A673 (cell line): ENCODE measurements at regions not wholly inside any gene's neighbourhood (a gene's known extent, or its start where the extent isn't known, plus 50 kb on each side); places are given as distances from the start of the nearest gene placed in this dataset.

Experiments
- BruUV-seq: library from RNA; stranded (reverse); fragments of 400-500 nt; replicated peaks from 2 replicates; lab custom pipeline; 2021; lab: Mats Ljungman, UMichigan
- CTCF ChIA-PET: fragments of 300-600 bp; sonication (Branson Sonifier 250); formaldehyde crosslinking; loops from one replicate; lab custom pipeline; 2022; ENCODE audit warnings: antibody characterized with exemption; lab: Charles Lee
- POLR2A ChIA-PET: fragments of 300-600 bp; sonication (Branson Sonifier 250); formaldehyde crosslinking; loops from one replicate; lab custom pipeline; 2022; ENCODE audit warnings: antibody characterized with exemption; ENCODE audit not compliant: low non-redundant PET; lab: Charles Lee
- DNase-seq: peaks from one replicate; pipeline ENCODE4 v3.0.0-alpha.2; 2015; ENCODE audit warnings: low spot score
- H3K27ac ChIP-seq: fragments of 200-600 bp; sonication (generic); 2 replicates; pipeline ENCODE4 v1.5.1; 2016; ENCODE audit warnings: mixed run types, low read depth, mild to moderate bottlenecking, mixed read lengths, antibody characterized with exemption, low read length; ENCODE audit not compliant: poor library complexity, severe bottlenecking
- H3K27me3 ChIP-seq: fragments of 200-600 bp; sonication (generic); replicated peaks from 2 replicates; pipeline ENCODE4 v1.6.1; 2017; ENCODE audit warnings: mixed run types, low read depth, mild to moderate bottlenecking, mixed read lengths, antibody characterized with exemption, low read length; ENCODE audit not compliant: insufficient read depth, poor library complexity
- H3K36me3 ChIP-seq: fragments of 200-600 bp; sonication (generic); 2 replicates; pipeline ENCODE4 v1.6.1; 2016; ENCODE audit warnings: mixed run types, mild to moderate bottlenecking, mixed read lengths, antibody characterized with exemption, low read length; ENCODE audit not compliant: insufficient read depth, poor library complexity, severe bottlenecking
- H3K4me1 ChIP-seq: fragments of 200-600 bp; sonication (generic); 2 replicates; pipeline ENCODE4 v1.6.1; 2017; ENCODE audit warnings: mixed run types, mild to moderate bottlenecking, mixed read lengths, antibody characterized with exemption, low read length; ENCODE audit not compliant: insufficient read depth, poor library complexity, severe bottlenecking
- H3K4me3 ChIP-seq: fragments of 200-600 bp; sonication (generic); 2 replicates; pipeline ENCODE4 v1.5.1; 2016; ENCODE audit warnings: low read depth, mixed run types, mild to moderate bottlenecking, mixed read lengths, low read length; ENCODE audit not compliant: poor library complexity, severe bottlenecking
- H3K9me3 ChIP-seq: fragments of 200-600 bp; sonication (generic); 2 replicates; pipeline ENCODE4 v1.6.1; 2016; ENCODE audit warnings: mixed run types, low read depth, mild to moderate bottlenecking, mixed read lengths, antibody characterized with exemption, low read length; ENCODE audit not compliant: poor library complexity, severe bottlenecking
- EZH2 ChIP-seq: fragments of 200-600 bp; sonication (generic); IDR thresholded peaks from 2 replicates; pipeline ENCODE4 v1.6.1; 2017; ENCODE audit warnings: borderline replicate concordance, low read depth, mild to moderate bottlenecking, mixed read lengths, antibody characterized with exemption, low read length; ENCODE audit not compliant: poor library complexity, severe bottlenecking
- intact Hi-C: fragments of 100-400 bp; cut with micrococcal nuclease; formaldehyde crosslinking; loops from one replicate; pipeline ENCODE4 v1.10.0; 2022; ENCODE audit not compliant: unreplicated experiment
- TF ChIP-seq, protein P1 (sequence below): fragments of 300-800, 200-600 bp; sonication (generic); conservative IDR thresholded peaks from 2 replicates; pipeline ENCODE4 v1.5.1; 2017; ENCODE audit warnings: low read depth, mild to moderate bottlenecking, antibody characterized with exemption, low read length, moderate library complexity, mixed read lengths

DNA sequence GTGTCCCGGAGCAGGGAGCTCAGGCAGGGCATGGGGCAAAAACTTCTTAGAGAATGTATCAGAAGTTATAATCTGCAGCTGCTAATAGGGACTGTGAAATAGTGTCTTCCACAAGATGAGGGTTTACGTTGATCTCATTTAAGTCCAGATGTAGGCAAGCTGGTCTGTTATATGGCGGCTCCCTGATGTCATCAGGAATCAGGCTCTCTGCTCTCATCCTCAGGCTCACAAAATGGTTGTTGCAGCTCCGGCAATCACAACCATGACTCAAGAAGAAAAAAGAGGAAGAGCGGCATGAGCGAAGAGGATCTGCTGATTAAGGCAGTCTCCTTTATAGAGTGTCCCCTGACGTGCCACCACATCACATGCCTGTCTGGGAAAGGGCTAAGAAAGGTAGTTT is 191.3 kb downstream of the KLF5 start:
- DNase-seq: no peak
- POLR2A ChIA-PET: no interaction called here
- intact Hi-C loops: no loop called here
- no peaks in the 10 kb centered on the region for H3K27me3 ChIP-seq
- H3K9me3 ChIP-seq: no peaks in the 10 kb centered on the region
- CTCF ChIA-PET: no interaction called here
- TF ChIP-seq, protein P1, sequence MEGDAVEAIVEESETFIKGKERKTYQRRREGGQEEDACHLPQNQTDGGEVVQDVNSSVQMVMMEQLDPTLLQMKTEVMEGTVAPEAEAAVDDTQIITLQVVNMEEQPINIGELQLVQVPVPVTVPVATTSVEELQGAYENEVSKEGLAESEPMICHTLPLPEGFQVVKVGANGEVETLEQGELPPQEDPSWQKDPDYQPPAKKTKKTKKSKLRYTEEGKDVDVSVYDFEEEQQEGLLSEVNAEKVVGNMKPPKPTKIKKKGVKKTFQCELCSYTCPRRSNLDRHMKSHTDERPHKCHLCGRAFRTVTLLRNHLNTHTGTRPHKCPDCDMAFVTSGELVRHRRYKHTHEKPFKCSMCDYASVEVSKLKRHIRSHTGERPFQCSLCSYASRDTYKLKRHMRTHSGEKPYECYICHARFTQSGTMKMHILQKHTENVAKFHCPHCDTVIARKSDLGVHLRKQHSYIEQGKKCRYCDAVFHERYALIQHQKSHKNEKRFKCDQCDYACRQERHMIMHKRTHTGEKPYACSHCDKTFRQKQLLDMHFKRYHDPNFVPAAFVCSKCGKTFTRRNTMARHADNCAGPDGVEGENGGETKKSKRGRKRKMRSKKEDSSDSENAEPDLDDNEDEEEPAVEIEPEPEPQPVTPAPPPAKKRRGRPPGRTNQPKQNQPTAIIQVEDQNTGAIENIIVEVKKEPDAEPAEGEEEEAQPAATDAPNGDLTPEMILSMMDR: no peak
- TF ChIP-seq EZH2: no peak
- H3K4me1 ChIP-seq: no peaks in the 10 kb centered on the region
- no peak overlapping the region for H3K4me3 ChIP-seq
- no peaks in the 10 kb centered on the region for H3K36me3 ChIP-seq
- no peak overlapping the region for H3K27ac ChIP-seq
- BruUV-seq: no TSS peak

DNA sequence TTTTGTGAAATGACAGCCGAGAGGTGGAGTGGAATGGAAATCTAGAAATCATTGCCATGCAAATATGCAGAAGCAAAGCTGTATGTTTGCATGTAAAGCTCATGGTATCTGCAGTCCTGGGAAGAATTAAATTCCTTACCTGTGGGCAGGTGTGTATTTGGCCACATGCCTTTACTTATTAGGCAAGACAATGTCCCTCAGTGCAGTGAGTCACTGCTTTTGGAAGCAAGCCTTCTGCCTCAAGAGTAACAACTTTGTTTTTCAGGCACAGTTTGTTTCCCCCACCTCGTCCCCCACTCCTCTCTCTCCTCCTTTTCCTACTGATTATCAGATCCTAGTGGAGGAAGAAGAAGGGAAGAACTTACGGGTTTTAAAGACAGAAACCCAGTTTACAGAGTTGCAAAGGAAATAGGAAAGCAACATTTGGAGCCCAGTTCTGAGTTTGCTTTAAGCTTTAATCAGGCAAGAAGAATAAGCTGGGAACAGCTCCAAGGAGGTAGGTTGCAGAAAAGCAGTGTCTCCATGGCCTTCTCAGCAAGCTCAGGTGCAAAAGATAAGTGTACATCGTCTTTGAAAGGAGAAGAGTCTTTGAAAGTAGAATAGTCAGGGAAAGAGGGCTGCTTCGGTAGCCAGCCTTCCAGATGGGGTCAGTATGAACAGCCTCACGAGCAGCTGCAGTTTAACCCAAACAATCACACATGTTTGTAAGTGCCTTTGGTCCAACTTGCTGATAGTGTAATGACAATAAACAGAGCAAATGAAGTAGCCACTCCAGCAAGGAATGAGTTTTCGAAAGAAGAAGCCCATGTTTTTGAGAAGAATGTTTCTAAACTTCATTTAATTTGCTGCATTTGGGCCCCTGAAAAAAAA is 190.1 kb downstream of the KLF5 start:
- Histone ChIP-seq H3K27ac (no peak overlapping the region), H3K36me3 (no peaks in the 10 kb centered on the region), H3K27me3 (no peaks in the 10 kb centered on the region), H3K4me1 (no peaks in the 10 kb centered on the region), H3K4me3 (no peak overlapping the region), H3K9me3 (no peaks in the 10 kb centered on the region)
- TF ChIP-seq, protein P1: no peak
- no peak for TF ChIP-seq EZH2
- no peak for DNase-seq
- no TSS peak for BruUV-seq
- intact Hi-C loops: no loop called here
- ChIA-PET POLR2A (no interaction called here), CTCF (interaction anchor here (0.7 kb wide), 1 partner anchor 146 kb away, joined by 3 read pairs; no protein-coding TSS in a partner anchor)

DNA sequence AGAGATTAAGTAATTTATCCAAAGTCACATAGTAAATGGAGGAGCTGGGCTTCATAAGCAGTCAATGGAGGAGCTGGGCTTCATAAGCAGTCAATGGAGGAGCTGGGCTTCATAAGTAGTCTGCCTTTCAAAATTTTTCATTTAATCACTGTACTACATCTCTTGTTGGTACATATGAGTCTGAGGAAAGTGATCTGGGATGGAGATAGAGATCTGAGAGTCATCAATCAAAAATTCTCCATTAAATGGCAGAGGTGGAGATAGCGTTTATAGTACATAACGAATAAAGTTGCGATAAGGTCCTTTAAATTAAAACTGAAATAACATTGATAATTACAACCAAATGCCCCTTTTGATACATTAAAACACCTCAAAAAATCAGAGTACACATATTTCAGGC is 189.3 kb downstream of the KLF5 start:
- no TSS peak for BruUV-seq
- TF ChIP-seq, protein P1: no peak
- TF ChIP-seq EZH2: no peak

More for the DNA sequence above, 189.3 kb downstream of the KLF5 start:
- ChIA-PET POLR2A (no interaction called here), CTCF (no interaction called here)
- no peak for DNase-seq
- no peaks in the 10 kb centered on the region for H3K36me3 ChIP-seq
- no peak overlapping the region for H3K4me3 ChIP-seq
- intact Hi-C loops: no loop called here
- no peaks in the 10 kb centered on the region for H3K9me3 ChIP-seq
- H3K27ac ChIP-seq: no peak overlapping the region
- no peaks in the 10 kb centered on the region for H3K27me3 ChIP-seq
- no peaks in the 10 kb centered on the region for H3K4me1 ChIP-seq
